HG03108 (cell line): ENCODE measurements at regions not wholly inside any gene's neighbourhood (a gene's known extent, or its start where the extent isn't known, plus 50 kb on each side); places are given as distances from the start of the nearest gene placed in this dataset.
"Not testable (repeated sequence)": the region's sequence is repeated elsewhere in the genome, so short reads cannot be mapped to it uniquely, and the experiment has no call there.

Source experiments
- ATAC-seq: cut with Tn5 transposase; IDR thresholded peaks from one replicate; pipeline ENCODE4 v1.9.1; 2021; ENCODE audit warnings: moderate library complexity; ENCODE audit not compliant: unreplicated experiment

- ATAC-seq, result no peak
Observed at GRCh38 chrX:2640436-2641150, 50.5 kb upstream of the CD99 start.

GRCh38 chrX:2638279-2638678 lies 52.8 kb upstream of the CD99 start:
- ATAC-seq, result no peak

DNA sequence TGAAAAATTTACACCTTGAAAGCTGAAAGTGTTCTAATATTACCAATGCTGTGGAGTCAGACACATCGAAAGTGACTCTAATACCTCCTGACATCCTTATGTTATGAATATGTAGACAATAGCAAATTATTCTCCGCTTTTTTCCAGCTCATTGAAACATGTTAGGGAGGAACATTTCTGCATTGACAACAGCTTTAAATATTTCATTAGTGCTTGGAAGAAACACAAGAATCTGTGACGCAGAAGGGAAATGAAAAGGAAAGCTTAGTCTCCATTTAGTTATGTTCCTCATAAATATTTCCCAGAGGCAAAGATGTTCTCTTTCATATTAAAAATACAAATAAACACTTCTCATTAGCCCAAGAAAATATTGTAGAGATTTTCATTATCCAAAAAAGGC lies 55.8 kb upstream of the CD99 start:
- ATAC-seq, result no peak

DNA sequence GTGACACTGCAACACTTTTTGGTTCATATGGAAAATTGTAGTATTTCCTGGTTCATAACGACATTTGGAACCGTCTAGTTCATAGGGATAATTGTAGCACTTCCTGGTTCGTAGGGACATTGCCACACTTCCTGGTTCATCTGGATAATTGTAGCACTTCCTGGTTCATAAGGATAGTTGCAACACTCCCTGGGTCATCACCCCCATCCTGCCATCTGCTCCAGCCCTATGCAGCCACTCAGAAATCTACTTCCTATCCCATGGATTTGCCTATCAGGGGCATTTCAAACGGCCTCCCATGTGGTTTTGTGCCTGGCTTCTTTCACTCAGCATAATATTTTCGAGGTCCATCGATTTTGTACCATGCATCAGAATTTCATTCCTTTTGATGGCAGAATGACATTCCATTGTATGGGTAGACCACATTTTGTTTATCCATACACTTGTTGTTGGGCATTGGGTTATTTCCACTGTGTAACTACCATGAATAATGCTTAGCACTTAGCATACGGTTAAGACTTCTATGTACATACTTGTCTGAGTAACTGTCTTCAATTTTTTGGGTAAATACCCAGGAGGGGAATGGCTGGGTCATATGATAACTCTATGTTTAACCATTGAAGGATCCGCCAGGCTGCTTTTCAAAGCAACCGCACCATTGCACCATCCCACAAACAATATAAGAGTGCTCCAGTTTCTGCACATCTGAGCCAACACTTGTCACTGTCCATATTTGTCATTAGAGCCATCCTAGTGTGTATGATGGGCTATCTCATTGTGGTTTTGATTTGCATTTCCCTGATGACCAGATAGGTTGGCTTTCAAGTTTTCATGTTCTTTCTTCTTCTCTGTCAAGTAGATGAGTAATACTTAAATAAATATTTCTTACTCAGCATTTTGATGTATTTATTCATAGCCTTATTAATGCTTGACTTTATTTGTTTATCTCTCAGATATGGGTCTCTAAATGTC lies 58.3 kb upstream of the CD99 start:
- no peak for ATAC-seq

DNA sequence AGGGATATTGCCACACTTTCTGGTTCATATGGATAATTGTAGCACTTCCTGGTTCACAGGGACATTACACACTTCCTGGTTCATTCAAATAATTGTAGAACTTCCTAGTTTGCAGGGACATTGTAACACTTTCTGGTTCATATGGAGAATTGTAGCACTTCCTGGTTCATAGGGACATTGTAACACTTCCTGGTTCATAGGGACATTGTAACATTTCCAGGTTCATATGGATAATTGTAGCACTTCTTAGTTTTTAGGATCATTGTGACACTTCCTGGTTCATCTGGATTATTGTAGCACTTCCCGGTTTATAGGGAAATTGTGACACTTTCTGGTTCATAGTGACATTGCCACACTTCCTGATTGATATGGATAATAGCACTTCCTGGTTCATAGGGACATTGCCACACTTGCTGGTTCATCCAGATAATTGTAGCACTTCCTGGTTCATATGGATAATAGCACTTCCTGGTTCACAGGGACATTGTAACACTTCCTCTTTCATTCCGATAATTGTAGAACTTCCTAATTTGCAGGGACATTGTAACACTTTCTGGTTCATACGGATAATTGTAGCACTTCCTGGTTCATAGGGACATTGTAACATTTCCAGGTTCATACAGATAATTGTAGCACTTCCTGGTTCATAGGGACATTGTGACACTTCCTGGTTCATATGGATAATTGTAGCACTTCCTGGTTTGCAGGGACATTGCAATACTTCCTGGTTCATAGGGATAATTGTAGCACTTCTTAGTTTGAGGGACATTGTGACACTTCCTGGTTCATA lies 59.2 kb upstream of the CD99 start:
- ATAC-seq, result no peak

DNA sequence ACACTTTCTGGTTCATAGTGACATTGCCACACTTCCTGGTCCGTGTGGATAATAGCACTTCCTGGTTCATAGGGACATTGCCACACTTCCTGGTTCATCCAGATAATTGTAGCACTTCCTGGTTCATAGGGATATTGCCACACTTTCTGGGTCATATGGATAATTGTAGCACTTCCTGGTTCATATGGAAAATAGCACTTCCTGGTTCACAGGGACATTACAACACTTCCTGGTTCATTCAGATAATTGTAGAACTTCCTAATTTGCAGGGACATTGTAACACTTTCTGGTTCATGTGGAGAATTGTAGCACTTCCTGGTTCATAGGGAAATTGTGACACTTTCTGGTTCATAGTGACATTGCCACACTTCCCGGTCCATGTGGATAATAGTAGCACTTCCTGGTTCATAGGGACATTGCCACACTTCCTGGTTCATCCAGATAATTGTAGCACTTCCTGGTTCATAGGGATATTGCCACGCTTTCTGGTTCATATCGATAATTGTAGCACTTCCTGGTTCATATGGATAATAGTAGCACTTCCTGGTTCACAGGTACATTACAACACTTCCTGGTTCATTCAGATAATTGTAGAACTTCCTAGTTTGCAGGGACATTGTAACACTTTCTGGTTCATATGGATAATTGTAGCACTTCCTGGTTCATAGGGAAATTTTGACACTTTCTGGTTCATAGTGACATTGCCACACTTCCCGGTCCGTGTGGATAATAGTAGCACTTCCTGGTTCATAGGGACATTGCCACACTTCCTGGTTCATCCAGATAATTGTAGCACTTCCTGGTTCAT lies 60.0 kb upstream of the CD99 start:
- ATAC-seq, result not testable (repeated sequence)

DNA sequence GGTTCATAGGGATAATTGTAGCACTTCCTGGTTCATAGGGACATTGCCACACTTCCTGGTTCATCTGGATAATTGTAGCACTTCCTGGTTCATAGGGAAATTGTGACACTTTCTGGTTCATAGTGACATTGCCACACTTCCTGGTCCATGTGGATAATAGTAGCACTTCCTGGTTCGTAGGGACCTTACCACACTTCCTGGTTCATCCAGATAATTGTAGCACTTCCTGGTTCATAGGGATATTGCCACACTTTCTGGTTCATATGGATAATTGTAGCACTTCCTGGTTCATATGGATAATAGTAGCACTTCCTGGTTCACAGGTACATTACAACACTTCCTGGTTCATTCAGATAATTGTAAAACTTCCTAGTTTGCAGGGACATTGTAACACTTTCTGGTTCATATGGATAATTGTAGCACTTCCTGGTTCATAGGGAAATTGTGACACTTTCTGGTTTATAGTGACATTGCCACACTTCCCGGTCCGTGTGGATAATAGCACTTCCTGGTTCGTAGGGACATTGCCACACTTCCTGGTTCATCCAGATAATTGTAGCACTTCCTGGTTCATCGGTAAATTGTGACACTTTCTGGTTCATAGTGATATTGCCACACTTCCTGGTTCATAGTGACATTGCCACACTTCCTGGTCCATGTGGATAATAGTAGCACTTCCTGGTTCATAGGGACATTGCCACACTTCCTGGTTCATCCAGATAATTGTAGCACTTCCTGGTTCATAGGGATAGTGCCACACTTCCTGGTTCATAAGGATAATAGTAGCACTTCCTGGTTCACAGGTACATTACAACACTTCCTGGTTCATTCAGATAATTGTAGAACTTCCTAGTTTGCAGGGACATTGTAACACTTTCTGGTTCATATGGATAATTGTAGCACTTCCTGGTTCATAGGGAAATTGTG lies 60.8 kb upstream of the CD99 start:
- not testable (repeated sequence) for ATAC-seq

DNA sequence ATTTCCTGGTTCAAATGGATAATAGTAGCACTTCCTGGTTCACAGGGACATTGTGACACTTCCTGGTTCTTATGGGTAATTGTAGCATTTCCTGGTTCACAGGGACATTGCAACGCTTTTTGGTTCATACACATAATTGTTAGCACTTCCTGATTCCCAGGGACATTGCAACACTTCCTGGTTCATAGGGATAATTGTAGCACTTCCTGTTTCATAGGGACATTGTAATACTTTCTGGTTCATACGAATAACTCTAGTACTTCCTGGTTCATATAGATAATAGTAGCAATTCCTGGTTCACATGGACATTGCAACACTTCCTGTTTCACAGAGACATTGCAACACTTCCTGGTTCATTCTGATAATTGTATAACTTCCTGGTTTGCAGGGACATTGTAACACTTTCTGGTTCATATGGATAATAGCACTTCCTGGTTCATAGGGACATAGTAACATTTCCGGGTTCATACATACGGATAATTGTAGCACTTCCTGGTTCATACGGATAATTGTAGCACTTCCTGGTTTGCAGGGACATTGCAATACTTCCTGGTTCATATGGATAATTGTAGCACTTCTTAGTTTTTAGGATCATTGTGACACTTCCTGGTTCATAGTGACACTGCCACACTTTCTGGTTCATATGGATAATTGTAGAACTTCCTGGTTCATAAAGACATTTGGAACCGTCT lies 61.6 kb upstream of the CD99 start:
- ATAC-seq, result no peak

GRCh38 chrX:2628751-2629315 lies 62.3 kb upstream of the CD99 start:
- no peak for ATAC-seq

- no peak for ATAC-seq
Observed at GRCh38 chrX:2627272-2627867, 63.7 kb upstream of the CD99 start.

DNA sequence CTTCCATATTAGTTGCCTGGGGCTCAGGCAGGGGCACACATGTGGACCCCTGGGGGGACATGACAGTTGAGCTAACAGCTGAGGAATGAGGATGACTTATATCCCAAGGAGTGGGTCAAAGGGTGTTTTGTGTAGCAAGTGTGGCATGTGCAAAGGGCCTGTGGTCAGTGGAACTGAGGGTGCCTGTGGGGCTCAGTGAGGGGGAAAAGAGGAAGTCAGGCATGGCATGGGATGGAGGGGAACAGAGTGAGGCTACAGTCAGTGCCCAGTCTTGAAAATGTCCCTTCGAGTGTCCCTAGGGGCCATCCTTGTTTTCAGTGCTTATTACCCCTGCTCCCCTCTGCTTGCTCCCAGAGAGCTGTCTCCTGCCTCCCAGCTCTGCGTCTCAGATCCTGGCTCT lies 64.3 kb upstream of the CD99 start:
- ATAC-seq, result no peak

DNA sequence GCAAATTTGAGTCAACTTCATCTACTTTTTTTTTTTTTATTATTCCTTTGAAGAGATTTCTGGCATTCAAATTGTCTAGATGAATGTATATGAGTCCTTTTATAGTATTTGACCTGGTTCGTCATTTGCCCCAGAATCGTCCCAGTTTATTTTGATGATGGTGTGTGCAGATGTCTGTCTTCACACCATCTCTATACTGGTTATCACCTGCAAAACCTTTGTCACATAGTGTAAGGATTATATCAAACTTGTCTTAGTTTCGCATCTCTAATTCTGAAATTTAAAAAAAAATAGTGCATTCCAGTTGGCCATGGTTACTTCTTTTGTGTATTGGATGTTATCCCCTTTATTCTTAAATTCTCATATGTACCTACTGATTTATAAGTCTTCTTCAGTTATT lies 70.5 kb upstream of the CD99 start:
- ATAC-seq, result no peak

- no peak for ATAC-seq
Observed at GRCh38 chrX:2618516-2618915, 72.6 kb upstream of the CD99 start.

GRCh38 chrX:2614911-2615310 lies 76.2 kb upstream of the CD99 start:
- no peak for ATAC-seq

DNA sequence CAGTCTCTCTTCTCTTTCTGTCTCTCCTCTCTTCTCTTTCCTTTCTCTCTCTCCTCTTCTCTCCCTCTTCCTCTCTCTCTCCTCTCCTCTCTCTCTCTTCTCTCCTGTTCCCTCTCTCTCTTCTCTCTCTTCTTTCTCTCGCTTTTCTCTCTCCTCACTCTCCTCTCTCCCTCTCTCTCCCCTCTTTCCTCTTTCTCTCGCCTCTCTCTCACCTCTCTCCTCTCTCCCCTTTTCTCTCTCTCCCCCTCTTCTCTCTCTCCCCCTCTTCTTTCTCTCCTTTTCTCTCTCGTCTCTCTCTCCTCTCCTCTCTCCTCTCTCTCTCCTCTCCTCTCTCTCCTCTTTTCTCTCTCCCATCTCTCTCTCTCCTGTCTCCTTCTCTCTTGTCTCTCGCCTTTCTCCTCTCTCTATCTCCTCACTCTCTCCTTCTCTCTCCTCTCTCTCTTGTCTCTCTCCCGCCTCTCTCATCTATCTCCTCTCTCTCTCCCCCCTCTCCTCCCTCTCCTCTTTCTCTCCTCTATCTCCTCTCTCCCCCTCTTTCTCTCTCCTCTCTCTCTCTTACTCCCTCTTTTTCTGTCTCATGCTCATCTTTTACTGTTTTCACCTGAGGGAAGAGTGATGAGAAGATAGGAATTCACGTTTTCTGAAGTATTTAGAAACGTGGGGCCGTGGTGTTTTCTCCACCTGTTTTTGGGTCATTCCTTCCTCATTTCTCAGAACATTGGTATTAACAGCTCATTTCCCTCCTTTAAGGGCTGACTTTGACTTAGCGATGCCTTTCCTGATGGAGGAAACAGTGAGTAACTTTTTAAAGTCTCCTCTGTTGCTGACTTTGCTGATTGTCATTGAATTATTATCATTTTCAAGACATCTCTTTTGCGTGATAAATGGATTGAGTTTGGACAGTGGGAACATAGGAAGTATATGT lies 80.6 kb upstream of the CD99 start:
- ATAC-seq, result no peak

GRCh38 chrX:2609431-2610238 lies 81.5 kb upstream of the CD99 start:
- ATAC-seq, result no peak
